Left colon (tissue), 2 donors: ENCODE measurements at regions not wholly inside any gene's neighbourhood (a gene's known extent, or its start where the extent isn't known, plus 50 kb on each side); places are given as distances from the start of the nearest gene placed in this dataset.
"Not testable (repeated sequence)": the region's sequence is repeated elsewhere in the genome, so short reads cannot be mapped to it uniquely, and the experiment has no call there.

Experiments
- ATAC-seq: fragments of 200-7000 bp; cut with Tn5 transposase; one replicate; pipeline ENCODE4 v1.9.1; 2020; ENCODE audit warnings: mild to moderate bottlenecking, moderate library complexity
- DNase-seq, 2 donors: peaks; one replicate each; pipeline ENCODE4 v3.0.0-alpha.2; 2020
- intact Hi-C, 2 donors: fragments of 100-400 bp; cut with DNase I in 1 of 2; cut with micrococcal nuclease in 1 of 2; formaldehyde crosslinking; loops; one replicate each; pipeline versions ENCODE4 v1.11.2 to v1.14.0; 2022; cut with DNase I, micrococcal nuclease
- donor health status: DM: no; HTN: no; CAD: no.
- donor health status: DM: yes; HTN: yes; CAD: no.

DNA sequence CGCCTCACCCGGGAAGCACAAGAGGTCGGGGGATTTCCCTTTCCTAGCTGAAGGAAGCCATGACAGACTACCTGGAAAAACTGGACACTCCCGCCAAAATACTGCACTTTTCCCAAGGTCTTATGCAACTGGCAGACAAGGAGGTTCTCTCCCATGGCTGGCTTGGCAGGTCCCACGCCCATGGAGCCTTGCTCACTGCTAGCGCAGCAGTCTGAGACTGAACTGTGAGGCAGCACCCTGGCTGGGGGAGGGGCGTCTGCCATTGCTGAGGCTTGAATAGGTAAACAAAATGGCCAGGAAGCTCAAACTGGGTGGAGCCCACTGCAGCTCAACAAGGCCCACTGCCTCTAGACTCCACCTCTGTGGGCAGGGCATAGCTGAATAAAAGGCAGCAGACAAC lies 92.1 kb downstream of the C4BPA start:
- intact Hi-C loops, DNase-seq, ATAC-seq: not testable (repeated sequence)

GRCh38 chr1:207201534-207201933 lies 97.5 kb downstream of the C4BPA start:
- intact Hi-C loops = not testable (repeated sequence)

DNA sequence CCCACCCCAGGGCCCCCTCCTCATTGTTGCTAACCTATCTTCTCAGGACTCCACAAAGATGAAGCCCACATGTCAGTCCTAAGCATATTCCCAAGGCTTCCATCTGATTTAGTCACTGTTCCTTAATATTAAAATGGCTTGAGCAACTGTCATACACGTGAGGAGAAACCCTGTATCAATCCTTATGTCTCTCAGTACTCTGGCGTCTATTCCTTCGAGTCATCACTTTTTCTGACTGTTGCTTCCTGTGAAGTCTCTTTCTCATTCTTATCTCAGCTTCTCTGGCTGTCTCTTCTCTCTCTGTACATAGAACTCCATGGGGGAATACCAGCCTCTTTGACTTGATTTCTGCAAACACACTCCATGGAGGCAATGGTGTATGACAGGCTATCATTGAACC lies 98.4 kb downstream of the C4BPA start:
- DNase-seq = no peak
- no peak for ATAC-seq
- intact Hi-C loops = no loop called here

More at GRCh38 chr1:207201534-207201933, 97.5 kb downstream of the C4BPA start:
- DNase-seq, ATAC-seq: not testable (repeated sequence)

GRCh38 chr1:207203541-207203940 lies 99.5 kb downstream of the C4BPA start:
- DNase-seq = no peak
- no peak for ATAC-seq
- intact Hi-C loops = no loop called here

- ATAC-seq (no peak), DNase-seq (no peak)
- intact Hi-C loops = no loop called here
Observed at GRCh38 chr1:207205614-207206061, 101.6 kb downstream of the C4BPA start.

DNA sequence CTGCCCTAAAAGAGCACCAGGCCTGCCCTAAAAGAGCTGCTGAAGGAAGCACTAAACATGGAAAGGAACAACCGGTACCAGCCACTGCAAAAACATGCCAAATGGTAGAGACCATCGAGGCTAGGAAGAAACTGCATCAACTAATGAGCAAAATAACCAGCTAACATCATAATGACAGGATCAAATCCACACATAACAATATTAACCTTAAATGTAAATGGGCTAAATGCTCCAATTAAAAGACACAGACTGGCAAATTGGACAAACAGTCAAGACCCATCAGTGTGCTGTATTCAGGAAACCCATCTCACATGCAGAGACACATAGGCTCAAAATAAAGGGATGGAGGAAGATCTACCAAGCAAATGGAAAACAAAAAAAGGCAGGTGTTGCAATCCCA lies 104.7 kb downstream of the C4BPA start:
- intact Hi-C loops, DNase-seq, ATAC-seq: not testable (repeated sequence)

GRCh38 chr1:207214453-207214852 lies 107.0 kb upstream of the CD55 start:
- DNase-seq (no peak), ATAC-seq (no peak)
- intact Hi-C loops = no loop called here

GRCh38 chr1:207217778-207218511 lies 103.5 kb upstream of the CD55 start:
- ATAC-seq (no peak), DNase-seq (no peak)
- intact Hi-C loops = no loop called here

DNA sequence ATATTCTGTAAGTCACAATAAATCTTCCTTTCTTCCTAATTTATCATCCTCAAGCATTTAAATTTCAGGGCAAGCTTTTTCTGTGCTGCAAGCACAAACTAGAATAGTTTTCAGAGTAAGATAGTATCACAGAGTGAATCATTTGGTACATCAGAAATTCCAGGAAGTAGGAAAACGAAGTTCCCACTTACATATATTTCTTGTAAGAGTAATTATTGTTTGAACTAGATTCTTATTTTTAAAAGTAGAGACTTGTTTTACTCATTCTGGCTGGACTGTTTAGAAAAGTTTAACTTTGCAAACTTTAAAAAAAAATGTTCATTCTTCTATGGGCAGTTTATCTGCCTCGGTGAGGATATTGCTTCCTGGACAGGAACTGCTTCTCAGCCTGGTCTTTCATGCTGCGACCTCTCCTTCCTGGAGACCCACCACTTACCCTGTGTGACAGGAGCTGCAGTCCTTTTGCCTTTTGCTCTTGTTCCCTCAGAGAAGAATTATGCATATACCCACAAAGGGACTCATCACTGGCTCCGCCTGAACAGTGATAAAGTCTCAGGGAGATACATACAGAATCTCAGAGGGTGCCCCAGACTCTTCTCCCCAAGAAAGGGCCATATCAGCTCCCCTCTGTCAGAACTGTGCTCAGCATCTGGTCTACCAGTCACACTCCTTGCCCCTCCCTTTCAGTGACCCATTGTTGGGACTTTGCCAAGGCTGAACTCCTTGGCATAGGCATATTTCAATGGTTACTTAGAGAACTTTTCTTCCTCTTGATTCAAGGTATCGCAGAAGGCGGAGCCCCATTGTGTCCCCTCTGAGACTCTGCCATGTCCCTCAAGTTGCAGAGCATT lies 102.7 kb upstream of the CD55 start:
- DNase-seq = no peak
- intact Hi-C loops = no loop called here
- ATAC-seq = peak; percentile 26

- DNase-seq (no peak), ATAC-seq (no peak)
- intact Hi-C loops = no loop called here
Observed at GRCh38 chr1:207219979-207220889, 101.2 kb upstream of the CD55 start.

DNA sequence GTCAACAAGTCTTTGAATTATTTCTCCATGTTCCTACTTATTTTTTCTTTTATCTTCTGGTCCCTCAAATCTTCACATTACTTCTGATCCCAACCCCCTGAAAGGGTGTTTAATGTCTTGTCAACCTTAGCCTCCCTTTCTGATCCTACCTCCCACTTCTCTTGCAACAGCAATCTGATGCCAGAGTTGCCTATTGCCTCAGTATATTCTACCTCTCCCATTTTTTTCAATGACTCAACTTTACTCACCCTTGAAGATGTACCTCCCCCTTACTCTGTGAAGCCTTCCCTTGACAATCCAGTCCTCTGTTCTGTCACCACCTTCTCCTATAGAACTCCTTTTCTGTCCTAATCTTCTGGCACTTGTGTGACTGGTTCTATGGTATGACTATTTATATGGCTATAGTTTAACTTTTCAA lies 99.5 kb upstream of the CD55 start:
- DNase-seq (no peak), ATAC-seq (no peak)
- intact Hi-C loops = no loop called here

DNA sequence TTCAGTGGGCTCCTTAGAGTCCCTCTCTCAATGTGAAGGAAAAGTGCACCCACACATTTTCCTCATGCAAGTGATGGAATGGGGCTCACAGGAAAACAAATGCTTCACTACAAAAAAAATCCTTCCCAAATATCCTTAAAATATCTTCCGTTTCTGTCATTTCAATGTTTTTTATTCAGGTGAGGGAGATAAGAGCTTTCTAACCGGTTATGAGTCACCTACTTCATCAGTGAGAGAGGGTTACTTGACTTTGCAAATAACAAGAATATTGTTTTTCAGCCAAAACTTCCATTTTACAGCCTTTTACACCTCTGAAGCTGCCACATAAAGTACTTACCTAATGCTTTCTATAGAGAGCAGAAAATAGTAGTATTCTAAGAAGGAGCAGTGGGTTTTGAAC lies 98.3 kb upstream of the CD55 start:
- intact Hi-C loops = no loop called here
- DNase-seq = no peak

GRCh38 chr1:207224666-207225065 lies 96.8 kb upstream of the CD55 start:
- no peak for DNase-seq
- intact Hi-C loops = no loop called here
- no peak for ATAC-seq

More for the DNA sequence above, 98.3 kb upstream of the CD55 start:
- no peak for ATAC-seq

GRCh38 chr1:207227131-207227630 lies 94.3 kb upstream of the CD55 start:
- ATAC-seq (no peak), DNase-seq (no peak)
- intact Hi-C loops = no loop called here

GRCh38 chr1:207228987-207229386 lies 92.5 kb upstream of the CD55 start:
- intact Hi-C loops = no loop called here
- DNase-seq = no peak
- ATAC-seq = no peak

DNA sequence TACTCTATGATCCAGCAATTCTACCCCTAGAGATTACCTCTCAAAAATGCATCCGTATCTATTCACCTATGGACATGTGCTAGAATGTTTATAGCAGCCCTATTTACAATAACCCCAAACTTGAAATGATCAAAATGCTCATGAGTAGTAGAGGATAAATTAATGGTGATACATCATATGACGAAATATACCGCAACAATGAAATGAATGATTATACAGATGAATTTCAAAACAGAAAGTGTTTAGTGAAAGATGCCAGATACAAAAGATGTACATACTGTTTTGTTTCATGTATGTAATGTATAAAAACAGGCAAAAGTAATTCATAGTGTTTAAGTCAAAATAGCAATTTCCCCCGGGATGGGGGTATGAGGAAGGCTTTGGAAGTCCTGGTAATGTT lies 91.0 kb upstream of the CD55 start:
- ATAC-seq (no peak), DNase-seq (no peak)
- intact Hi-C loops = no loop called here

GRCh38 chr1:207234690-207235089 lies 86.8 kb upstream of the CD55 start:
- ATAC-seq (no peak), DNase-seq (no peak)
- intact Hi-C loops = no loop called here

DNA sequence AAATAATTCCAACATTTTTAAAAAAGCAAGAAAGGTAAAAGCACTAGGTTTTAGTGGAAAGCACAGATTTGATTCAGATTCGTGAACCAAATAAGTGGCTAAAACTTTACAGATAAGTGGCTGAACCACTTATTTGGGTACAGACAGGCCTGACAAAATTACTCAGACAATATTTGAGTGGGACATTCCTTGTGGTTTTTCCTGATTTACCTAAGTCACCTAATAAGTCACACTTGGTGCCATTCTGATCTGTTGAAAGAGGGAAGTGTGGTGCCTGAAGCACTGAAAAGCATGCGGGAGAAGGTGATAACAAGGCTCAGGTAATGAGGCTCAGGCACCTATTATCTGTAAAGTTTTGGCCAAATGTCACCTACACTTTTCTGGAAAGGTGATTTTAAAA lies 81.6 kb upstream of the CD55 start:
- DNase-seq (no peak), ATAC-seq (peak; percentile 20)
- intact Hi-C loops = no loop called here
